GM19455 (cell line): ENCODE measurements at regions not wholly inside any gene's neighbourhood (a gene's known extent, or its start where the extent isn't known, plus 50 kb on each side); places are given as distances from the start of the nearest gene placed in this dataset.
"Not testable (repeated sequence)": the region's sequence is repeated elsewhere in the genome, so short reads cannot be mapped to it uniquely, and the experiment has no call there.

ENCODE experiments used
- ATAC-seq: cut with Tn5 transposase; IDR thresholded peaks from one replicate; pipeline ENCODE4 v1.9.1; 2021; ENCODE audit not compliant: unreplicated experiment

DNA sequence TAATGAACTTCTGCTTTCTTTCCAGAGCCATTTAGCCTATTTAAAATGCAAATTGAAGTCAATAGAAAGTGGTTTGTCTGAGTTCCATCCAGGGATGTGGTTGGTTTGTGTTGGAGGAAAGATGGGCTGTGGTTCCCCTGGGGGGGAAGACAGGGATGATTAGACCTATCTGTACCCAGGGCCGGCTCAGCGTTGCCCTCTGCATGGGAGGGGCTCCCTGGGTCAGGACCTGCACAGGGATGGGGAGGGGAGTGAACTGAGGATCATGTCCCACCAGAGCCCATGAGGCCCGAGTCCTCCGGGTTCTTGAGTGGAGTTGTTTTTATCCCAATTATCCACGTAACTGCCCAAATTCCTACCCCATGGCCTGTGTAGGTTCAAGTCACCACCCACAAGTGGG is 76.9 kb upstream of the SFSWAP start:
- ATAC-seq: no peak

- ATAC-seq: not testable (repeated sequence)
Measured at GRCh38 chr12:131635012-131635411, 75.9 kb upstream of the SFSWAP start.

GRCh38 chr12:131635491-131636122 is 75.3 kb upstream of the SFSWAP start:
- no peak for ATAC-seq

DNA sequence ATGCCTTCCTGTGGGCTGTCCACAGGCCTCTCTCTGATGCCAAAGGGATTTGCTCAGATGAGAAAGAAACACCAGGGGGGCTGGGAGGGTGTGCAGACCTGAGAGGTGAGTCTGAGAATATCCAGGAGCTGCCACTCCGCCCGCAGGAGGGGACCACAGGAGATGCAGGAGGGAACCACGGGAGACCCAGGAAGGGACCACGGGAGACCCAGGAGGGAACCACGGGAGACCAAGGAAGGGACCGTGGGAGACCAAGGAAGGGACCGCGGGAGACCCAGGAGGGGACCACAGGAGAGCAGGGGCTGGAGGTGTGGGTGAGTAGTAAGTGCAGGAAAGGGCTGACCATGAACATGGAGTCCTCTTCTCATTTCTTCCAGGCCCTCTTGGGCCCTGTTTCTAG is 74.6 kb upstream of the SFSWAP start:
- no peak for ATAC-seq

DNA sequence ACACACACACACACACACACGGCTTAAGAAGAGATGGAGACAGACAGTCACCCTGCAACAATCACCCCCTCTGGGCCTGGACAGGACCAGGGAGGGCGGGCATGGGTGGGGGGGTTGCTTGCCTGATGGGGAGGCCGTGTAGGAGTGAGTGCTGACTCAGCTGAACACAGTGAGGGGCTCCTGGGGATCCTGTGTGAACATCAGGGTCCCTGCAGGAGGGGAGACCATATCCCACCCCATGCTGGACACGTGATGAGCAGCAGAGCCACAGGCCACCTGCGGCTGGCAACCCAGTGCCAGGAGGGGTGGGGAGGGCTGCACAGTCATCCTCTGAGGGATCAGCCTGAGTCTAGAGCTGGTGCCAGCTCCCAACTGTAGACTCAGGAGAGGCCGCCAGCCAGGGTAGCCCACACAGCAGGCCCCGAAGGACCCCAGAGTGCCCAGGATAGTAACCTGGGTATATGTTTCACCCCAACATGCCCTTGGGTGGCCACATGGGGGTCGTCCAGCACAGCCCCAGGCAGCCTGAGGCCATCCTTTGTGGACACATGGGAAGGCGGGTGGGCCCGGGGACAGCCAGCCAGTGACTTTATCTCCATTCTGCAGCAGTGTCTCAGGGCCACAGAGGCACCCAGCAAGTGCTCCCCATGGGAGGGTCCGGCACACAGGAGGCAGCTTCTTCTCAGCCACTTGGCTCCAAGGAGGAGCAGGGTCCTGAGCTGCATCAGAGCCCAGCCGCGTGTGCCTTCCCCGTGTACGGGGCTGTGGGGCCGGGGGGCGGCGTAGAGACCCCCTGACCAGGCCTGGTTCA is 73.7 kb upstream of the SFSWAP start:
- ATAC-seq: no peak

GRCh38 chr12:131637986-131638385 is 72.9 kb upstream of the SFSWAP start:
- no peak for ATAC-seq

DNA sequence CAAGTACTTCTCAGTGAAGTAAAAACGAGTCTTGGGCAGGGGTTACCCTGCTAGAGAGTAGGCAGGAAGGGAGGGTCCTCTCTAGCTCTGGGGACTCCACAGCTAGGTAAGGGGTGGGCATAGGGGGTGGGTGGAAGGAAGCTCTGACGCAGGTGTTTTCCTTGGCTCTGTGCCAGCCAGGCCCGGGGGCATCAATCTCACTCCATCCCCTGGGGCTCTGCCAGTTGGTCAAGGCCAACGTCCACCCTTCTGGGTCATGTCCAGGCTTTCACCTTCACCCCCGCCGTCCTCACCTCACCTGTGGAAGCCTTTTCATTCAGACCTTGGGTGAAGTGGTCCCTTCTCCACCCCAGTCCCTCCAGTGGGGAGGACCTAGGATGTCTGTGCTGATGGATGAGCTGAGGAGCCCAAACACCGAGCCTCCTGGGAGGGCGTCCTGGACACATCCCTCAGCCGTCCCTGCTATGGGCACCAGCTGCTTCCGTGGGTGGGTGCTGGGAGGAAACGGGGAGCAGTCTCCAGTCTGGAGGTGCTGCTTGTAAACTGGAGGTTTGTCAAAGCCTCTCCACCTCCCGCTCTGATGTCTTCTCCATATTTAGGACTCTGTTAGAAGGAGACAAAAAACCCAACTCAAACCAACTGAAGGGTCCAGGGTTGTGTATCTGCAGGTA is 71.5 kb upstream of the SFSWAP start:
- ATAC-seq: no peak

DNA sequence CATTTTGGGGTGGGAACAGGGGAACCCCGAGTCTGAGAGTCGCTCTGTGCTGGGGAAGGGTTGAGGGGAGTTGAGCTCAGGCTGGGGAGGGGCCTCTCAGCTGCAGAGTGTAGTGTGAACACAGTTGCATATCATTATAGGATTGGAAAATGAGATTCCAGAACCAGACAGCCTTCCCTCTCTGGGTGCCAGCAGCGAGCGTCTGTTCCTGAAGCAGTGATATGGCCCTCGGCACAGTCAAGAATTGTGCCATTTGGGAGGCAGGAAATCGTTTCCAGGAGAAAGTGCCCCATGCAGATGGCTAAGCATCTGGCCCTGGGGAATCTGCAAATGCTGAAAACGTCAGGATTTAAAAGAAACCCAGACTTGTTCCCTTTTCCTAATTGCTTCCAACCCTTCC is 70.4 kb upstream of the SFSWAP start:
- ATAC-seq: no peak

DNA sequence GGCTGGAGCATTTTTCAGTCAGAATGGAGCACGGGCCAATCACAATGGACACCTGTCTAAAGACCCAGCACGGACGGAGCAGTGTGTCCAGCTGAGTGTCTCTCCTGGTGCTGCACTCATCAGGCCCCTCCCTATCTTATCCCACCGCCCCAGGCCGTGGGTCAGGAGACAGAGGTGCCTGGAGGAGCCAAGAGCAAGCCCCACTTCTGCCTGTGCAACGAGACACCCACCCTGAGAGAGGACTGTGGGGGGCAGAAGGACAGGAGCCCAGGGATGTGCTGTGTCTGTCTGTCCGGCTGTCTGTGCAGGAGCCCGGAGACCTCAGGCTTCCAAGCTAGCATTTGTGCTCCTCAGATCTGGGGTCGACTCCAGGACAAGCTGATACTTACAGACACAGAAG is 69.6 kb upstream of the SFSWAP start:
- ATAC-seq: no peak

GRCh38 chr12:131642101-131642540 is 68.8 kb upstream of the SFSWAP start:
- no peak for ATAC-seq

GRCh38 chr12:131642771-131643170 is 68.1 kb upstream of the SFSWAP start:
- ATAC-seq: no peak

- no peak for ATAC-seq
Measured at GRCh38 chr12:131643631-131644452, 67.0 kb upstream of the SFSWAP start.

DNA sequence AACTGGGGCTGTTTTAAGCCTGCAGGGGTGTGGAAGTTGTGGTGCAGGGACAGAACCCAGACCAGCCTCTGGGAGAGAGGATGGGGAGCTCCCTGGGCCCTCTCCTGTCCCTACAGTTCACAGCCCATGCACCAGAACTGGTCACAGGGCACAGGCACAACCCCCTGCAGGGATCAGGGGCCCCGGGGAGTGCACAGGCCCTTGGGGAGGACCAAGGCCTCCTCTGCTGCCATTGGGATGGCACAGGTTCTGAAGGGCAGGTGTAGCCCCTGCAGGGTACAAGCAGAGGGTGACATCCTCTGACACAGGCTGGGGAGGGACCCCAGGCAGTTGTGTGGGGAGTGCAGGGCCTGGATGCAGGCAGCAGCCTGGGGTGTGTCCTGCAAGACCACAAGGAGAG is 66.4 kb upstream of the SFSWAP start:
- ATAC-seq: no peak

GRCh38 chr12:131644917-131645316 is 66.0 kb upstream of the SFSWAP start:
- ATAC-seq: not testable (repeated sequence)

DNA sequence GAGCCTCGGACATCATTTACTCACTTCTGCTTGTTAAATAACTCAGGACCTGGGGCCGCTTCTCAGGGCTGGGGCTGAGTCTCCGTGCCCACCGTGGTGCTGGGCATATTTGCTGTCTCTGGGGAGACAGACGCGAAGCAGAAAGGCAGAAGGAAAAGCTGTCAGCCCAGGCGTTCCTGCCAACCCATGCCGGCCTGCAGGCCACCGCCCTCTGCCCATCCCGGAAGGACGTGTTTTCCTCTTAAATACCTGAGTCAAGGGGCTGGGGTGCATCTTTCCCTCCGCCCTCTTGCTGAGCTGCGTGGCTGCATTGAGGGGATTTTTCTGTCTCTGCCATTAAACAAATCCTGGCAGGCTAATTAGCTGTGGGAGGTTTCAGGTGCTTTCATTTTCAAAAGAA is 65.3 kb upstream of the SFSWAP start:
- not testable (repeated sequence) for ATAC-seq

DNA sequence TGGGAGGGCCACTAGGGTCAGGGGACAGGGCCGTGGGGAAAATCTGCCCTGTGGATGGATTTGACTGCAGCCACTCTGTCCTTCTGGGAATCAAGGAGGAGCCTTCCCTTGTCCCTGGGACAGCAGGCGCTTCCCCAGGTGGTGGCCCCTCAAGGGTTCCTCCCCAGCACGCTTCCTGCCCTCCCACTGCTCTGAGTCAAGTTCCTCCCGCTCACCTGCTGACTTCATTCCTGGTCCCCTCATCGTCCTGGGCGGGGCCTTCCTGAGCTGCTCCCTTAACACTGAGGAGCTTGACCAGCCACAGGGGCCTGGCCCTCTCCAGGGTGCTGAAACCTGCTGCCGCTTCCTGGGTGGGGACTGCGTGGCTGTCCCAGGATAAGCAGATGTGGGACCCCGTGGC is 64.4 kb upstream of the SFSWAP start:
- ATAC-seq: not testable (repeated sequence)

DNA sequence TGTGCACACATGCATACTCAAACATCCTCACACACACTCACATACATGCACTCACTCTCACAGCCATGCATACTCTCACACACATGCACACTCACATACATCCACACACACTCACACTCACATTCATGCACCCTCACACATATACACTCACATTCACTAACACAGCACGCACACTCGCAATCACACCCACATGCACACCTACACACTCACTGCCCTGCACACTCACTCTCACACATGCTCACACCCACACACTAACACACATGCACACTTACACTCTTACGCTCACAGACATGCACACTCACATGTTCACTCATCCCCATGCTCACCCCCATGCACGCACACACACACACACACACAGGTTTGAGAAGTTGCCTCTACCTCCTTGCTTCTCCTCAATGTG is 63.2 kb upstream of the SFSWAP start:
- ATAC-seq: no peak

GRCh38 chr12:131655469-131656174 is 55.3 kb upstream of the SFSWAP start:
- not testable (repeated sequence) for ATAC-seq

- ATAC-seq: not testable (repeated sequence)
Measured at GRCh38 chr12:131656796-131657195, 54.1 kb upstream of the SFSWAP start.

GRCh38 chr12:131658605-131659004 is 52.3 kb upstream of the SFSWAP start:
- ATAC-seq: not testable (repeated sequence)
